ENCODE measurements at regions not wholly inside any gene's neighbourhood (a gene's known extent, or its start where the extent isn't known, plus 50 kb on each side); places are given as distances from the start of the nearest gene placed in this dataset.

GRCh38 chr5:14056039-14056438, 87.1 kb upstream of the TRIO start:
- H3K36me3 ChIP-seq, result no peaks in the 10 kb centered on the region
- no peak for TF ChIP-seq CTCF (IDR thresholded peaks at IDR 0.05)
- intact Hi-C loops (cut with DNase I), result no loop called here
- no peaks in the 10 kb centered on the region for H3K4me1 ChIP-seq
- no peaks in the 10 kb centered on the region for H3K27me3 ChIP-seq
- no peak overlapping the region for H3K4me3 ChIP-seq
- H3K9ac ChIP-seq (ENCODE audit: low read depth in 2 of 2, low read length in 2 of 2), result no peak overlapping the region
- H3K27ac ChIP-seq, result no peak overlapping the region
- no peak for DNase-seq
- no peaks in the 10 kb centered on the region for H3K9me3 ChIP-seq

DNA sequence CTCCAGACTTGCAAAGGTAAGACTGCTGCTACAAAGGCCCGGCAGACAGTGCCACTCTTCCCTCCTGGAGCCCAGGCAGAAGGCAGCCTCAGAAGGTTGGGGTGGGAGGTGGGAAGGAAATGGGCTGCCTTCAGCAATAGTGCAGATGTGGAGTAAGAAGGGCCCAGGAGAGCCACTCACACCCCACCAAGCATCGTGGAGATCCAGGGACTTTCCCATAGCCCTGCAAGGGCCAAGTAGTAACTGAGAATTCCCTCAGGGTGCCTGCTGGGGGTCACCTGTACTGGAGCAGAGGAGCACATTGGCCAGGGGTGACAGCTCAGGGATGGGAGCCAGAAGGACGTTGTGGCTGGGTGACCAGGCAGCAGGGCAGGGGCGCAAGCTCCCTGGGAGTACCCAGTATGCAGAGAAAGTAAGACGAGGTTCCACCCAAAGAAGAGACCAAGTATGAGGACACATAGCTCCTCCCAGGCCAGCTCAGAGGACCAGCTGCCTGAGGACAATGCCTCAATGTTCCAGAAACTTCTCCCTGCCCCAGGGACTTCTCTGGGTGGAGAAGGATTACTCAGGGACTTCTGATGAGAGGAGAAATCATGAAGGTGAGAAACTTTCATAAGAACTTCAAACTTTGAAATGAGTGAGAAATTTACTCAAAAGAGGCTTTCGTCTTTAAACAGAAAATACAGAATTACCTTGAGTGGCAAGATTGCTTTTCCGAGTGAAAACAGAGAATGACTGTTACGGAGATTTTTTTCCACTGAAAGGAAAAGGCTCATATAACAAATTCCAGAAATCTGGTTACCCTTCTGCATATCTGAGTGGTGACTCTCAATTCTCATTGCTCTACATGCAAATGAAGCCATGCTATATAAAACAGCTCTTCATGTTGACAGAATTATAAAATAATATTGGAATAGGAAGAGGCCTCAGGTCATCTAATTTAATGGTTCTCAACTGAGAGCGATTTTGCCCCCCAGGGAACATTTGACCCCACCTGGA, 87.9 kb upstream of the TRIO start:
- Histone ChIP-seq H3K4me1 (no peaks in the 10 kb centered on the region), H3K27me3 (no peaks in the 10 kb centered on the region), H3K27ac (no peak overlapping the region), H3K9ac (ENCODE audit: low read depth in 2 of 2, low read length in 2 of 2) (no peak overlapping the region), H3K9me3 (no peaks in the 10 kb centered on the region), H3K4me3 (no peak overlapping the region), H3K36me3 (no peaks in the 10 kb centered on the region)
- TF ChIP-seq CTCF (IDR thresholded peaks at IDR 0.05), result no peak
- intact Hi-C loops (cut with DNase I), result no loop called here
- DNase-seq, result no peak

DNA sequence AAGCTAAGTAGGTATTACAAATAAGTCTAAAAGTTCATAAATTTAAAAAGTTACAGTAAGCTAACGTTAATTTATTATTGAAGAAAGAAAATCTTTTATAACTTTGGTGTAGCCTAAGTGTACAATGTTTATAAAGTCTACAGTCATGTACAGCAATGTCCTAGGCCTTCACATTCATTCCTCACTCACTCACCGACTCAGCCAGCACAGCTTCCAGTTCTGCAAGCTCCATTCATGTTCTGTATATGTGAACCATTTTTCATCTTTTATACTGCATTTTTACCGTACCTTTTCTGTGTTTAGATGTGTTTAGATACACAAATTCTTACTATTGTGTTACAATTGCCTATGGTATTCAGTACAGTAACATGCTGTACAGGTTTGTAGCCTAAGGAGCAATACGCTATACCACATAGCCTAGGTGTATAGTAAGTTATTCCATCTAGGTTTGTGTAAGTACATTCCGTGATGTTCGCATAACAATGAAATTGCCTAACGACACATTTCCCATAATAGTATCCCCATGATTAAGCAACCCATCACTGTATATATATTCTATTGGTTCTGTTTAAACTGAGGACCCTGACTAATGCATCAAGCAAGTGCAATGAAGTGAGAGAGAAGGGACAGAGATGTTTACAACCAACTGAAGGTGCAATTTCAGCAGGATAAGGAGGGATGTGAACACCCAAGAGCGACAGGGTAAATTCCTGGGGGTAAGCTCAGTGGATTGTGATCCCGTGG, 88.9 kb upstream of the TRIO start:
- Histone ChIP-seq H3K36me3 (no peaks in the 10 kb centered on the region), H3K27ac (no peak overlapping the region), H3K9ac (ENCODE audit: low read depth in 2 of 2, low read length in 2 of 2) (no peak overlapping the region), H3K27me3 (no peaks in the 10 kb centered on the region), H3K9me3 (no peaks in the 10 kb centered on the region), H3K4me1 (no peaks in the 10 kb centered on the region), H3K4me3 (no peak overlapping the region)
- intact Hi-C loops (cut with DNase I), result no loop called here
- no peak for TF ChIP-seq CTCF (IDR thresholded peaks at IDR 0.05)
- no peak for DNase-seq

DNA sequence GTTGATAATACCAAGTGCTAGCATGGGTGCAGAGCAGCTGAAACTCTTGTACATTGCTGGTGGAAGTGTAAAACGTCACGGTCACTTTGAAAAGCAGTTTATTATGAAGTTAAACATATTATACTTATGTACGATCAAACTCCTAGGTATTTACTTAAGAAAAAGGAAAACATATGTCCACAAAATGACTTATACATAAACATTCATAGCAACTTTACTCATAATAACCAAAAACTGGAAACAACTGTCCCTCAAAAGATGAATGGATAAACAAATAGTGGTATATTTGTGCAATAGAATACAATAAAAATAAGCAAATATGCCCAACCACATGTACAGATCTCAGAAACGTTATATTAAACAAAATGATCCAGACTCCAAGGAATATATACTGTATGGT, 92.3 kb upstream of the TRIO start:
- DNase-seq, result no peak
- no peak overlapping the region for H3K9ac ChIP-seq (ENCODE audit: low read depth in 2 of 2, low read length in 2 of 2)
- H3K27me3 ChIP-seq, result no peaks in the 10 kb centered on the region
- H3K9me3 ChIP-seq, result no peaks in the 10 kb centered on the region
- no peaks in the 10 kb centered on the region for H3K4me1 ChIP-seq
- intact Hi-C loops (cut with DNase I), result no loop called here
- no peak overlapping the region for H3K27ac ChIP-seq
- TF ChIP-seq CTCF (IDR thresholded peaks at IDR 0.05), result no peak
- H3K36me3 ChIP-seq, result no peaks in the 10 kb centered on the region
- no peak overlapping the region for H3K4me3 ChIP-seq

DNA sequence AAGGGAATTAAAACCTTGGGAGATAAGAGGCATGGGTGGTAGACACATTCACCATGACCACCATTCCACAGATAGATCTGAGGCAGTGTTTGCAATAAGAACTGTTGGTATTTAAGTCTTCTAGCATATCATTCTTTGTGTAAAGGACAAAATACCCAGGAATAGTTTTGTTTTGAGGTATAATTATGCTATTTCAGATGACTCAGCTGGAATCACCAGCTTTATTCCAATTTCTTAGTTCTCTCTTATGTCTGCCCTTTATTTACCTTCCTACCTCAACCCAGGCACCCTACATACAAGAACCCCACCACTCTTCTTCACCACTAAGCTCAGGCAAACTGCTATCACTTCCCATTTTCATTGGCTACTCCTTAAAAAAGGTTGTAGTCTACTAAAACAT, 94.7 kb upstream of the TRIO start:
- TF ChIP-seq CTCF (IDR thresholded peaks at IDR 0.05), result no peak
- no peaks in the 10 kb centered on the region for H3K36me3 ChIP-seq
- H3K27ac ChIP-seq, result no peak overlapping the region
- no peaks in the 10 kb centered on the region for H3K9me3 ChIP-seq
- DNase-seq, result no peak
- no peaks in the 10 kb centered on the region for H3K4me1 ChIP-seq
- intact Hi-C loops (cut with DNase I), result no loop called here
- no peak overlapping the region for H3K4me3 ChIP-seq
- no peak overlapping the region for H3K9ac ChIP-seq (ENCODE audit: low read depth in 2 of 2, low read length in 2 of 2)
- no peaks in the 10 kb centered on the region for H3K27me3 ChIP-seq
